ENCODE measurements at regions not wholly inside any gene's neighbourhood (a gene's known extent, or its start where the extent isn't known, plus 50 kb on each side); places are given as distances from the start of the nearest gene placed in this dataset.

DNA sequence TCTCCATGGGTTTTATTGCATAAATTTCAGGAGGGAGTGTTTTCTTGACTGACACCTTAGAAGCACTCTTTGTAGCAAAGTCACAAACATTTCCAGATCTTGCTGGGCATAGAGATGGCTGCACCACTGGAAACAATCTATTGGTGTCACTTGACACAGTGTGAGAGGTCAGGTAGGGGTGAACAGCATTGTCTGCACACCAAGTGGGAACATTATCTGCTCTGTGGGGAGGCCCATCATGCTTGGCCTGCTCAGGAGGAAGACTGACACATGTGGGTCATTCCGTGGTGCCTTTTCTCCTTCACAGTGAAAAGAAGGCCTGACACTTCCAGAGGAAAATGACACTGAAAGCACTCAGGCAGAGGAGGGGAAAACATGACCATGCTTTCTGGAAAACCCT, 149.9 kb upstream of the GALNT15 start:
- no peaks in the 10 kb centered on the region for H3K36me3 ChIP-seq (ENCODE audit: control insufficient read depth, insufficient read depth, low read length)
- no peaks in the 10 kb centered on the region for H3K9me3 ChIP-seq (ENCODE audit: control insufficient read depth, low read depth, low read length)
- H3K4me3 ChIP-seq (ENCODE audit: low read length) = no peak overlapping the region
- no peak for DNase-seq
- H3K27me3 ChIP-seq (ENCODE audit: control insufficient read depth, insufficient read depth, low read length) = no peaks in the 10 kb centered on the region
- H3K4me1 ChIP-seq (ENCODE audit: control insufficient read depth, insufficient read depth, low read length) = no peaks in the 10 kb centered on the region
- WGBS (ENCODE audit: insufficient coverage, low lambda C conversion rate) = no CpG with 5 or more reads among the region's 1 CpG
- no peak overlapping the region for H3K27ac ChIP-seq (ENCODE audit: low read length)

DNA sequence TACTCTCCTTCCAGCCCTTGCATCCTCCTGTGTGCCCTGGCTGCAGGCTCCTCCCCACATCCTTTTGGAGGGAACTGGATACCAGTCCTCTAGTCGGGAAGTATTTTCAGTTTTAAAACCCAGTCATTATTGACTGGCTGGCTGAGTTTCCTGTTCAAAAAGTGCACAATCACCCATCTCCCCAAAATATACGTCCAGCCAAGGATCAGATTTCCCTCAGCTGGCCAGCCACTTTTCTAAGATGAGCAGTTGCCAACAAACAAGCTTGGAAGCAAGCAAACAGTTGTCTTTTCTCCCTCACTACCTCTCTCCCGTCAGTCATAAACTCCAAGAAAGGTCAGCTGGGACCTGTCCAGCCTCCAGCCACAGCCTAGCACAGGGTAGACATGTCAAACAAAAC, 147.7 kb upstream of the GALNT15 start:
- Histone ChIP-seq H3K4me1 (ENCODE audit: control insufficient read depth, insufficient read depth, low read length) (no peaks in the 10 kb centered on the region), H3K36me3 (ENCODE audit: control insufficient read depth, insufficient read depth, low read length) (no peaks in the 10 kb centered on the region), H3K9me3 (ENCODE audit: control insufficient read depth, low read depth, low read length) (no peaks in the 10 kb centered on the region), H3K27me3 (ENCODE audit: control insufficient read depth, insufficient read depth, low read length) (no peaks in the 10 kb centered on the region), H3K27ac (ENCODE audit: low read length) (no peak overlapping the region), H3K4me3 (ENCODE audit: low read length) (no peak overlapping the region)
- no CpG with 5 or more reads among the region's 3 CpGs for WGBS (ENCODE audit: insufficient coverage, low lambda C conversion rate)
- DNase-seq = no peak

DNA sequence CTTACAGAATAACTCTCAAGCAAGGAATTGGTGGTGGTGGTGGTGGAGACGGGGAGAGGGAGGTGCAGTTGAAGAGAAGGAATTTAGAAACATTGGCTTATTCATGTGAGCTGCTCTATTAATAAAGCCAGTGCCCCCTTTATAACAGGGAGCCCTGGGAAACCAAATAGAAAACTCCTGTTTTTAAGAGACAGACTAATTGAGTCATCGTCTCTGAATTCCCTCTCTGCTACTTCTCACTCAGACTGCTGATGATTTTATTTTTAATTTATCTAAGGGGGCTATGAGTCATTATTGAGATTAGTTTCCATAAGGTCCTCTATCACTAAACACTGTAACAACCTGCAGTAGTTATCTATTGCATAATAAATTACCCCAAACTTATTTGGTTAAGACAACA, 145.9 kb upstream of the GALNT15 start:
- H3K4me1 ChIP-seq (ENCODE audit: control insufficient read depth, insufficient read depth, low read length) = no peaks in the 10 kb centered on the region
- WGBS (ENCODE audit: insufficient coverage, low lambda C conversion rate) = no CpG with 5 or more reads among the region's 2 CpGs
- DNase-seq = no peak
- H3K27ac ChIP-seq (ENCODE audit: low read length) = no peak overlapping the region
- H3K27me3 ChIP-seq (ENCODE audit: control insufficient read depth, insufficient read depth, low read length) = no peaks in the 10 kb centered on the region
- H3K36me3 ChIP-seq (ENCODE audit: control insufficient read depth, insufficient read depth, low read length) = no peaks in the 10 kb centered on the region
- H3K9me3 ChIP-seq (ENCODE audit: control insufficient read depth, low read depth, low read length) = no peaks in the 10 kb centered on the region
- no peak overlapping the region for H3K4me3 ChIP-seq (ENCODE audit: low read length)

DNA sequence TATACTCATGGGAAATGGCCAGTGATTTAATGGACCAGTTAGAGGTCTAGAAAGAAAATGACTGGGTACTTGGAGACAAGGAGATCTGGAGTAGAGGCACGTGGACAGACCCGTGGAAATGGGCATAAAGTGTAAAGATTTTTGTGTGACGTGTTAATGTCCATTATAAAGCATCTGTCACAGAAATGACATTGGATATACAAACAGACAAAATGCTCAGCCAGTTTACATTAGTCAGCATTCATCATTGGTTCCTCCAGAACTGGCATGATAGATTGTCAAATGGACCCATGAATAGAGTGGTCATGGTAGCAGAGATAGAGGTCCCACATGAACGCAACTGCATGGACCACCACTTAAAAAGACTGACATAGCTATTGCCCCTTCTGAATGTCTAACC, 144.1 kb upstream of the GALNT15 start:
- no peak overlapping the region for H3K27ac ChIP-seq (ENCODE audit: low read length)
- no peak for DNase-seq
- H3K36me3 ChIP-seq (ENCODE audit: control insufficient read depth, insufficient read depth, low read length) = no peaks in the 10 kb centered on the region
- WGBS (ENCODE audit: insufficient coverage, low lambda C conversion rate) = 100% methylated on average over 2 of the region's 4 CpGs
- H3K4me1 ChIP-seq (ENCODE audit: control insufficient read depth, insufficient read depth, low read length) = no peaks in the 10 kb centered on the region
- H3K9me3 ChIP-seq (ENCODE audit: control insufficient read depth, low read depth, low read length) = no peaks in the 10 kb centered on the region
- no peaks in the 10 kb centered on the region for H3K27me3 ChIP-seq (ENCODE audit: control insufficient read depth, insufficient read depth, low read length)
- no peak overlapping the region for H3K4me3 ChIP-seq (ENCODE audit: low read length)

DNA sequence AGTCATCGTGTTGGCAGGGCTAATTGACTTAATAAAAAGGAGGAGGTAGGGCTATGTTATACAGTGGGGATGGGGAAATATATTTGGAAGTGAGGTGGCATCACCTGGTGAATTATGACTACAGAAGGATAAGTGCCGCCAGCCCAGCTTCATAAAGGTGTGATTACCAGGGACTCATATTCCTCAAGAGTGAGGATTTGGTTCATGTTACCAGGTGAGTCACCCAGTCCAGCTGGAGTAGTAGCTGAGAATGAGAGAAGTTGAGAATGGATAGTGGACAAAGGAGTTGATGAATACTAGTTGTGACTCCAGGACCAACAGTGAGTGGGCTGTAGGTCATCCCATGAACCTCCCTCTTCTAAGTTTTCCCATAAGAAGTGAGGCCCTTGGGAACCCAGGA, 143.0 kb upstream of the GALNT15 start:
- DNase-seq = no peak
- Histone ChIP-seq H3K4me3 (ENCODE audit: low read length) (no peak overlapping the region), H3K27me3 (ENCODE audit: control insufficient read depth, insufficient read depth, low read length) (no peaks in the 10 kb centered on the region), H3K27ac (ENCODE audit: low read length) (no peak overlapping the region), H3K36me3 (ENCODE audit: control insufficient read depth, insufficient read depth, low read length) (no peaks in the 10 kb centered on the region), H3K4me1 (ENCODE audit: control insufficient read depth, insufficient read depth, low read length) (no peaks in the 10 kb centered on the region), H3K9me3 (ENCODE audit: control insufficient read depth, low read depth, low read length) (no peaks in the 10 kb centered on the region)
- WGBS (ENCODE audit: insufficient coverage, low lambda C conversion rate) = 88% methylated on average over 1 of the region's 2 CpGs

DNA sequence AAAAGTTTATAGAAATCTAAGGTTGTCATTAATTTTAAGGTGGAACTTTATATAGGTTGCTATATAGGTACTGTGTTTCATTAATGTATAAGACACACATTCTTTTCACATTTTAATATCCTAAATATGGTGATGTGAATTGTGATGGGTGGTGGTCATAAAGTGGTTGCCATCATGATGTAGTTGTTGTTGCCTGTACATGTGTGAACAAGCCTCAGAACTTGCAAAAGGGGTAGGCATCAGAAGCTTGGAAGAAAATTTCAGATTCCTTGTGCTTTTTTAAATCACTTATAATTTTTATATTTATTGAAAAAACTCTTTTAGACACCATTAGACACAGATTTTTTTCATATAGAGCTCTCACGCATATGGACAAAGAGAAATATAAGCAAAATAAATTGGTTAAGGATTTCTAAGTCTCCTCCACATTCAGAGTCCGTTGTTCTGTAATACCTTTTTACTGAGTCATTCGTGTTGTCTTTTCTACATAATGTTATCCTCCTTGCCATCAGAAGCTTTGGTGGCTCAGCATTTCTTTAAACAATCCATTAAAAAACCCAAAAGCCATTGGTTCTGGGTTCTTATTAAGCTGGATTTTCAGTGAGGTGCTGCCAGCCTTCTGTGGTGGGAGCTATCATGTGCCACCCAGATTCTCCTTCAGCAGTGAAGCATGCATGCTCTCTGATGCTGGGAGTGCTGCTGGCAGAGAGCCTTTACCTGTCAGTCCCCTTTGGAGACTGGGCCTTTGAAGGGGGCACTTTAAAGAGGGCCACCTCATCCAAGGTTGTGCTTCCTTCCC, 140.4 kb upstream of the GALNT15 start:
- DNase-seq = no peak
- no peak overlapping the region for H3K27ac ChIP-seq (ENCODE audit: low read length)
- no peak overlapping the region for H3K4me3 ChIP-seq (ENCODE audit: low read length)
- no peaks in the 10 kb centered on the region for H3K36me3 ChIP-seq (ENCODE audit: control insufficient read depth, insufficient read depth, low read length)
- H3K9me3 ChIP-seq (ENCODE audit: control insufficient read depth, low read depth, low read length) = no peaks in the 10 kb centered on the region
- WGBS (ENCODE audit: insufficient coverage, low lambda C conversion rate) = 79% methylated on average over 2 of the region's 3 CpGs
- H3K27me3 ChIP-seq (ENCODE audit: control insufficient read depth, insufficient read depth, low read length) = no peaks in the 10 kb centered on the region
- H3K4me1 ChIP-seq (ENCODE audit: control insufficient read depth, insufficient read depth, low read length) = no peaks in the 10 kb centered on the region

DNA sequence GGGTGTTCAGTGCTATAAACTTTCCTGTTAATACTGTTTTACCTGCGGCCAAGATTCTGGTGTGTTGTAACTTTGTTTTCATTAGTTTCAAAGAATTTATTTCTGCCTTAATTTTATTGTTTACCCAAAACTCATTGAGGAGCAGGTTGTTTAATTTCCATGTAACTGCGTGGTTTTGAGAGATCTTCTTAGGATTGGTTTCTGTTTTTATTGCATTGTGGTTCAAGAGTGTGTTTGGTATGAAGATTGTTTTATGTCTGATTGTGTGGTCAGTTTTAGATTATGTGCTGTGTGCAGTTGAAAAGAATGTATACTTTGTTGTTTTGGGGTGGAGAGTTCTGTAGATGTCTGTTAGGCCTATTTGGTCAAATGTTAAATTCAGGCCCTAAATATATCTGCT, 133.5 kb upstream of the GALNT15 start:
- Histone ChIP-seq H3K27me3 (ENCODE audit: control insufficient read depth, insufficient read depth, low read length) (no peaks in the 10 kb centered on the region), H3K9me3 (ENCODE audit: control insufficient read depth, low read depth, low read length) (no peaks in the 10 kb centered on the region), H3K4me3 (ENCODE audit: low read length) (no peak overlapping the region), H3K36me3 (ENCODE audit: control insufficient read depth, insufficient read depth, low read length) (no peaks in the 10 kb centered on the region), H3K4me1 (ENCODE audit: control insufficient read depth, insufficient read depth, low read length) (no peaks in the 10 kb centered on the region), H3K27ac (ENCODE audit: low read length) (no peak overlapping the region)
- WGBS (ENCODE audit: insufficient coverage, low lambda C conversion rate) = 80% methylated on average over 1 of the region's 2 CpGs
- DNase-seq = no peak

DNA sequence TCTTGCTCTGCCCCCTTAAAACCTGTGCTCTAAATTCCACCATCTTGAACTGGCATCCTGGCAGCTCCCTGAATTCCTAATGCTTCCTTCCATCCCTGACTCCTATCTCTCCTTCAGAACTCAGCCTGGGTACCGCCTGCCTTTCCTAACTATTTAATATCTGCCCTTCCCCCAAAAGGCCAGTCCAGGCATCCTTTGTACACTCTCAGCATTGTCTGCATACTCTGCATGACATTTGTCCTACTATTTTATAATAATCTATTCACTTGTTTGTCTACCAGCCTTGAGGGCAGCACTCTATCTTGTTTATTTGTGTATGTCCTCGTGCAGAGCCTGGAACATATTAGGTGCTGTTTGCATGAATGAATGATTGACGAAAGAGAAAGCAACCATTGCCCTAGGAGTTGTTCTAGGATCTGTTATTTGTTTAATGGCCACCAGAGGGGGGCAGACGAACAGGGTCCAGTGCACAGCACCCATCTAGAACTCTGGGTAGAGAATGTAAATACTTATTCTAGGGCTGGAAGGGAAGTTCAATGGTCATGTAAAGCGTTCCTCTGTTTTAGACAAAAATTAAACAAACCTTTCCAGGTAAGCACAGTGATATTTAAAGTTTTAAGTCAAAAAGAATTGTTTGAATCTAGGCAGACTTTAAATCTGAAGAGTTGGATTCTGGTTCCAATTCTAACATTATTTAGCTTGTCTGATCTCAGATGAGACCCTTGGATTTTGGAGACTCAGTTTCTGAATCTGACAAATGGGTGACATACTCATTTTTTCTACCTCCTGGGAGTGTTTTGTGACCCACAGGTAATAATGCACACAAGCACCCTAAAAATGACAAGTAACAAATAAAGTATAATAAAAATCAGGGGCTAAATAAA, 125.8 kb upstream of the GALNT15 start:
- no peaks in the 10 kb centered on the region for H3K4me1 ChIP-seq (ENCODE audit: control insufficient read depth, insufficient read depth, low read length)
- no CpG with 5 or more reads among the region's 5 CpGs for WGBS (ENCODE audit: insufficient coverage, low lambda C conversion rate)
- DNase-seq = peak; percentile 38 to 47

DNA sequence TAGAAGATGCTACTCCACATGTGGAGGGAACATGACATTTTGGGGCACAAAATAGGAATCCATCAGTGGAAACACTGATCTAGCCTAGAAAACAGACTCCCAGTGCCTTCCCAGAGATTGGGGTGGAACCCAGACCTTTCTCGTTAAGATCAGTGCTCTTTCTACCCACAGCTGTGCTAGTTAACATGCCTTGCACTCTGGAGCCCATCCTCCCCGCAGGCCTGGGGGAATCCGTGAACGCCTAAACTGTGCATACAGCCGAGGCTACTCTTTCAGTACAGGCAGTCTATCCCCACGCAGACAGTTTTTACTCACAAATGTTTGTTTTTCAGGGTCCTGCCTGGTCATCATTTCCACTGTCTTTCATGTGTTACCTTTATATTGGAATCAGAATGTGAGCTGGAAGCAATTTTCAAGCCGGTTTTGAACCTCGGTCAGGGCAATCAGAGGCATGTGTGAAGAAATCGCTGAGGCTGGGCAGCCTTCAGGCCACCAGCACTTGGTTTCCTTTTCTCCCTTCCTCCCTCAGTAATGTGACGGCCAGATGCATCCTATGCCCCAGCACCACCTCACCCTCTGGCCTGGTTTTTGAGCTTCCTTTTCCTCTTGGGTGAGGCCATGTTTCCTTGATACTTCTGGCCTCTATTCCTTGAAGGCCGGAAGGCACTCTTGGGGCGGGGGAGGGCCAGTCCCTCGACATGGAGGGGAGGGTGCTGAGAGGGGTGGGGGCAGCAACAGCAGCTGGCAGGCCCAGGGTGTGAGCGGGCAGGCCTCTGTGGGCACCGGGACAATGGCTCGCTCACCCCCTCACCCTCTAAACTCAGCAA, 123.6 kb upstream of the GALNT15 start:
- H3K4me1 ChIP-seq (ENCODE audit: control insufficient read depth, insufficient read depth, low read length) = no peaks in the 10 kb centered on the region
- H3K27ac ChIP-seq (ENCODE audit: low read length) = no peak overlapping the region

More for the DNA sequence above, 125.8 kb upstream of the GALNT15 start:
- H3K9me3 ChIP-seq (ENCODE audit: control insufficient read depth, low read depth, low read length) = no peaks in the 10 kb centered on the region
- no peaks in the 10 kb centered on the region for H3K36me3 ChIP-seq (ENCODE audit: control insufficient read depth, insufficient read depth, low read length)
- no peak overlapping the region for H3K4me3 ChIP-seq (ENCODE audit: low read length)
- no peak overlapping the region for H3K27ac ChIP-seq (ENCODE audit: low read length)
- H3K27me3 ChIP-seq (ENCODE audit: control insufficient read depth, insufficient read depth, low read length) = no peaks in the 10 kb centered on the region

DNA sequence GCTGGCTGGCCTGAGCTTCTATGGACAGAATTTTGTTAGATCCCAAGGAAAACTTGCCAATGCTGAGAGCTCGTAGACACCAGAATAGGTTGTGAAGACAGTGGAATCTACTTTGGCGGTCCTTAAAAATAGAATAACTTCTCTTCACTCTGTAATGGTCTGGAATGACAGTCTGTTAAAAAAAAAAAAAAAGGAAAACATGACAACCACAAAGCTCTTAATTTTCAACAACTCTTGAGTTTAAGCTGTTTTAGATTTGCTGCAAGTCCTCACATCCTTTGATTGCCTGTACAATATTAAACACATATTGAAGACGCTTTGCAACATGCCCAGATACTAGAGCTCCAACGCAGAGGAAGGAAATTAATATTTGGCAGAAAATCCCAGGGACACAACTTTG, 122.8 kb upstream of the GALNT15 start:
- no peak for DNase-seq
- H3K27me3 ChIP-seq (ENCODE audit: control insufficient read depth, insufficient read depth, low read length) = no peaks in the 10 kb centered on the region
- no peak overlapping the region for H3K4me3 ChIP-seq (ENCODE audit: low read length)
- H3K9me3 ChIP-seq (ENCODE audit: control insufficient read depth, low read depth, low read length) = no peaks in the 10 kb centered on the region
- H3K36me3 ChIP-seq (ENCODE audit: control insufficient read depth, insufficient read depth, low read length) = no peaks in the 10 kb centered on the region
- H3K27ac ChIP-seq (ENCODE audit: low read length) = no peak overlapping the region
- H3K4me1 ChIP-seq (ENCODE audit: control insufficient read depth, insufficient read depth, low read length) = no peaks in the 10 kb centered on the region
- WGBS (ENCODE audit: insufficient coverage, low lambda C conversion rate) = 60% methylated on average over 1 of the region's 4 CpGs

More for the DNA sequence above, 123.6 kb upstream of the GALNT15 start:
- H3K27me3 ChIP-seq (ENCODE audit: control insufficient read depth, insufficient read depth, low read length) = no peaks in the 10 kb centered on the region
- H3K36me3 ChIP-seq (ENCODE audit: control insufficient read depth, insufficient read depth, low read length) = no peaks in the 10 kb centered on the region
- WGBS (ENCODE audit: insufficient coverage, low lambda C conversion rate) = 73% methylated on average over 2 of the region's 16 CpGs
- H3K9me3 ChIP-seq (ENCODE audit: control insufficient read depth, low read depth, low read length) = no peaks in the 10 kb centered on the region
- DNase-seq = no peak
- H3K4me3 ChIP-seq (ENCODE audit: low read length) = no peak overlapping the region
